Fibroblast of lung (primary cell): ENCODE measurements at regions not wholly inside any gene's neighbourhood (a gene's known extent, or its start where the extent isn't known, plus 50 kb on each side); places are given as distances from the start of the nearest gene placed in this dataset.
A peak's percentile ranks its signal among the peaks of the same experiment; 100 is the strongest.

Source experiments
- DNase-seq, 2 donors: peaks; one replicate each; pipeline versions ENCODE4 v3.0.0 to v3.0.0-alpha.2; 2010; ENCODE audit warnings: low read depth in 2 of 2
- H2AFZ ChIP-seq: 2 replicates; pipeline ENCODE4 v1.5.1; 2012; ENCODE audit warnings: low read length, control low read depth, inconsistent platforms
- H3K27ac ChIP-seq: 2 replicates; pipeline ENCODE4 v1.5.1; 2011; ENCODE audit warnings: low read length, control low read depth; ENCODE audit not compliant: insufficient read depth
- H3K27me3 ChIP-seq: 2 replicates; pipeline ENCODE4 v1.5.1; 2011; ENCODE audit warnings: mild to moderate bottlenecking, low read length; ENCODE audit not compliant: control insufficient read depth, insufficient read depth
- H3K36me3 ChIP-seq: 2 replicates; pipeline ENCODE4 v1.5.1; 2011; ENCODE audit warnings: low read length; ENCODE audit not compliant: control insufficient read depth, insufficient read depth
- H3K4me1 ChIP-seq: 2 replicates; pipeline ENCODE4 v1.5.1; 2011; ENCODE audit warnings: low read length; ENCODE audit not compliant: control insufficient read depth, insufficient read depth; ENCODE audit errors: extremely low read depth
- H3K4me2 ChIP-seq: 2 replicates; pipeline ENCODE4 v1.5.1; 2011; ENCODE audit warnings: low read length, control low read depth; ENCODE audit not compliant: insufficient read depth; ENCODE audit errors: extremely low read depth
- H3K4me3 ChIP-seq, 4 experiments: fragments of 200-600 bp in 1 of 4; sonication (generic) in 1 of 4; replicated peaks in 1 of 4; 2 replicates each; pipeline ENCODE4 v1.5.1; 2011 to 2016; ENCODE audit warnings: low read length in 4 of 4, low read depth in 3 of 4, mild to moderate bottlenecking in 3 of 4, control low read depth in 2 of 4, inconsistent platforms in 1 of 4, mixed read lengths in 1 of 4; ENCODE audit not compliant: insufficient read depth in 1 of 4; ENCODE audit errors: control extremely low read depth in 1 of 4
- H3K79me2 ChIP-seq: 2 replicates; pipeline ENCODE4 v1.5.1; 2012; ENCODE audit warnings: mild to moderate bottlenecking, low read length, inconsistent platforms; ENCODE audit not compliant: control insufficient read depth, insufficient read depth
- H3K9ac ChIP-seq: 2 replicates; pipeline ENCODE4 v1.5.1; 2011; ENCODE audit warnings: mild to moderate bottlenecking, low read length, control low read depth; ENCODE audit not compliant: insufficient read depth
- H3K9me3 ChIP-seq: 2 replicates; pipeline ENCODE4 v1.5.1; 2012; ENCODE audit warnings: low read depth, low read length; ENCODE audit not compliant: control insufficient read depth, insufficient read depth
- H4K20me1 ChIP-seq: 2 replicates; pipeline ENCODE4 v1.5.1; 2011; ENCODE audit warnings: low read length; ENCODE audit not compliant: control insufficient read depth, insufficient read depth; ENCODE audit errors: extremely low read depth
- CTCF ChIP-seq, 2 donors: IDR thresholded peaks in 1 of 2; conservative IDR thresholded peaks in 1 of 2; 1 replicate in 1 of 2; 2 replicates in 1 of 2; pipeline ENCODE4 v1.5.1; 2011 to 2012; ENCODE audit warnings: low read length in 2 of 2, control low read depth in 1 of 2, inconsistent platforms in 1 of 2, low read depth in 1 of 2, mild to moderate bottlenecking in 1 of 2
- EZH2 ChIP-seq: IDR thresholded peaks from 2 replicates; pipeline ENCODE4 v1.5.1; 2012; ENCODE audit warnings: low read length, control low read depth, mild to moderate bottlenecking; ENCODE audit errors: missing control alignments

- TF ChIP-seq CTCF (conservative IDR thresholded peaks at IDR 0.05 in 1 of 2, IDR thresholded peaks at IDR 0.05 in 1 of 2; ENCODE audit: low read depth in 1 of 2, low read length in 2 of 2) (no peak), EZH2 (no peak)
- Histone ChIP-seq H3K36me3 (no peaks in the 10 kb centered on the region), H3K4me3 (no peak overlapping the region), H3K9me3 (no peaks in the 10 kb centered on the region), H3K79me2 (no peaks in the 10 kb centered on the region), H4K20me1 (no peaks in the 10 kb centered on the region), H3K4me1 (no peaks in the 10 kb centered on the region), H2AFZ (no peak overlapping the region), H3K9ac (no peak overlapping the region), H3K27ac (no peak overlapping the region), H3K27me3 (no peaks in the 10 kb centered on the region), H3K4me2 (no peak overlapping the region)
- no peak for DNase-seq
These were observed 435.1 kb downstream of the MTX2 start for GRCh38 chr2:176704282-176704858.

- Histone ChIP-seq H3K9ac (no peak overlapping the region), H3K4me2 (no peak overlapping the region), H3K27ac (no peak overlapping the region), H2AFZ (no peak overlapping the region), H3K9me3 (no peaks in the 10 kb centered on the region), H3K27me3 (no peaks in the 10 kb centered on the region), H4K20me1 (no peaks in the 10 kb centered on the region), H3K4me3 (no peak overlapping the region), H3K4me1 (no peaks in the 10 kb centered on the region), H3K36me3 (no peaks in the 10 kb centered on the region), H3K79me2 (no peaks in the 10 kb centered on the region)
- peak in 1 of 2 donors; percentile 1 for DNase-seq
- no peak for TF ChIP-seq EZH2
- no peak for TF ChIP-seq CTCF (conservative IDR thresholded peaks at IDR 0.05 in 1 of 2, IDR thresholded peaks at IDR 0.05 in 1 of 2; ENCODE audit: low read depth in 1 of 2, low read length in 2 of 2)
These were observed 440.1 kb downstream of the MTX2 start for GRCh38 chr2:176709149-176709951.

GRCh38 chr2:176709991-176710390 is 440.7 kb downstream of the MTX2 start:
- Histone ChIP-seq H2AFZ (no peak overlapping the region), H4K20me1 (no peaks in the 10 kb centered on the region), H3K27me3 (no peaks in the 10 kb centered on the region), H3K4me2 (no peak overlapping the region), H3K36me3 (no peaks in the 10 kb centered on the region), H3K27ac (no peak overlapping the region), H3K9me3 (no peaks in the 10 kb centered on the region), H3K79me2 (no peaks in the 10 kb centered on the region), H3K9ac (no peak overlapping the region), H3K4me1 (no peaks in the 10 kb centered on the region), H3K4me3 (no peak overlapping the region)
- no peak for TF ChIP-seq CTCF (conservative IDR thresholded peaks at IDR 0.05 in 1 of 2, IDR thresholded peaks at IDR 0.05 in 1 of 2; ENCODE audit: low read depth in 1 of 2, low read length in 2 of 2)
- TF ChIP-seq EZH2: no peak
- no peak for DNase-seq
